ENCODE measurements at regions not wholly inside any gene's neighbourhood (a gene's known extent, or its start where the extent isn't known, plus 50 kb on each side); places are given as distances from the start of the nearest gene placed in this dataset.

DNA sequence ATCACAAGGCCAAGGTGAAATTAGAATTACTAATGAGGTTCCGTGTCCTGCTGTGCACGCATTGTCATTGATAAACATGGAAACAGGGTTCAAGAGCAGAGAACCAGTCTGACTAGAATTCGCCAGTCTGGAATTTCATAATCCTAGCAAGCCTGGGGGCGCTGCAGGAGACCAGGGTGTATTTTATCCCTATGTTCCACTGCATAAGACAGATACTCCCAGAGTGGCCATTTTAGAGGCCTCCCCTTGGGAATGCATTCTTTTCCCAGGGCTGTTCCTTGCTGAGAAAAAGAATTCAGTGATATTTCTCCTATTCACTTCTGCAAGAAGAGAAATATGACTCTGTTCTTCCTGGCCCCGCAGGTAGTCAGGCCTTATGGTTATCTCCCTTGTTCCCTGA, 1387.7 kb downstream of the MAT2B start:
- H3K36me3 Mint-ChIP-seq (ENCODE audit: low read depth) = no peaks in the 10 kb centered on the region
- 74 to 76% methylated on average over 5 of the region's 5 CpGs for WGBS, 2 experiments (ENCODE audit: insufficient coverage in 1 of 2, insufficient read length in 1 of 2)
- DNase-seq = peak; percentile 54

DNA sequence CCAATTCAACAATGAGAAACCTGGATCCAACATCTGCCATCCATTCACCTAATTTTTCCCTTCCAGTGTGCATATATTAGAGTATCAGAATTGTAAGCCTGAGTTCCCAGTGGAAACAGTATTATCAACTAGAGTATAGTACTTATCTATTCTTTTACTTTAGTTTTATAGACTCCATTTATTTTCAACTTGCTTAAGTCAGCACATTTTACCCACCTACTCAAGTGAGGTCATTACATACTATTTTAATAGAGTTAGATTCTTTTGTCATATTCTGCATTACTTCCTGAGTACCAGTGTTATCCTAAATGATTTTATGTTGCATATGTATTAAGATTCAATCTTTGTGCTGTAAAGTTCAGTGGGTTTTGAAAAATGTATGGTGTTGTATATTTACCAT, 1393.3 kb downstream of the MAT2B start:
- peaks cover under 1% of the 10 kb centered on the region for H3K9me3 ChIP-seq (ENCODE audit: control insufficient read depth, low read length)
- no peaks in the 10 kb centered on the region for H3K4me1 ChIP-seq (ENCODE audit: control insufficient read depth, insufficient read depth, low read length)
- H3K4me3 ChIP-seq (ENCODE audit: low read length) = no peak overlapping the region
- Mint-ChIP-seq H3K36me3 (ENCODE audit: low read depth) (no peaks in the 10 kb centered on the region), H3K27me3 (ENCODE audit: insufficient read depth) (no peaks in the 10 kb centered on the region), H3K4me1 (no peaks in the 10 kb centered on the region), H3K27ac (no peak overlapping the region), H3K4me3 (no peak overlapping the region), H3K9me3 (peaks cover 5% of the 10 kb centered on the region)
- H3K9ac ChIP-seq (ENCODE audit: extremely low read depth, low read length, poor library complexity, severe bottlenecking) = no peak overlapping the region
- TF ChIP-seq, protein P1, sequence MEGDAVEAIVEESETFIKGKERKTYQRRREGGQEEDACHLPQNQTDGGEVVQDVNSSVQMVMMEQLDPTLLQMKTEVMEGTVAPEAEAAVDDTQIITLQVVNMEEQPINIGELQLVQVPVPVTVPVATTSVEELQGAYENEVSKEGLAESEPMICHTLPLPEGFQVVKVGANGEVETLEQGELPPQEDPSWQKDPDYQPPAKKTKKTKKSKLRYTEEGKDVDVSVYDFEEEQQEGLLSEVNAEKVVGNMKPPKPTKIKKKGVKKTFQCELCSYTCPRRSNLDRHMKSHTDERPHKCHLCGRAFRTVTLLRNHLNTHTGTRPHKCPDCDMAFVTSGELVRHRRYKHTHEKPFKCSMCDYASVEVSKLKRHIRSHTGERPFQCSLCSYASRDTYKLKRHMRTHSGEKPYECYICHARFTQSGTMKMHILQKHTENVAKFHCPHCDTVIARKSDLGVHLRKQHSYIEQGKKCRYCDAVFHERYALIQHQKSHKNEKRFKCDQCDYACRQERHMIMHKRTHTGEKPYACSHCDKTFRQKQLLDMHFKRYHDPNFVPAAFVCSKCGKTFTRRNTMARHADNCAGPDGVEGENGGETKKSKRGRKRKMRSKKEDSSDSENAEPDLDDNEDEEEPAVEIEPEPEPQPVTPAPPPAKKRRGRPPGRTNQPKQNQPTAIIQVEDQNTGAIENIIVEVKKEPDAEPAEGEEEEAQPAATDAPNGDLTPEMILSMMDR (conservative IDR thresholded peaks at IDR 0.05) = no peak
- no peaks in the 10 kb centered on the region for H3K27me3 ChIP-seq (ENCODE audit: control insufficient read depth, insufficient read depth, low read length, poor library complexity, severe bottlenecking)
- no peak for DNase-seq
- H3K36me3 ChIP-seq (ENCODE audit: control insufficient read depth, insufficient read depth, low read length) = no peaks in the 10 kb centered on the region
- H3K27ac ChIP-seq (ENCODE audit: low read depth, low read length) = no peak overlapping the region

More for the DNA sequence above, 1387.7 kb downstream of the MAT2B start:
- H3K27me3 ChIP-seq (ENCODE audit: control insufficient read depth, insufficient read depth, low read length, poor library complexity, severe bottlenecking) = no peaks in the 10 kb centered on the region
- H3K4me3 Mint-ChIP-seq = no peak overlapping the region
- no peaks in the 10 kb centered on the region for H3K4me1 ChIP-seq (ENCODE audit: control insufficient read depth, insufficient read depth, low read length)
- TF ChIP-seq, protein P1 (conservative IDR thresholded peaks at IDR 0.05) = no peak
- H3K9me3 ChIP-seq (ENCODE audit: control insufficient read depth, low read length) = peaks cover 19% of the 10 kb centered on the region
- H3K4me3 ChIP-seq (ENCODE audit: low read length) = no peak overlapping the region
- no peak overlapping the region for H3K27ac Mint-ChIP-seq
- H3K27me3 Mint-ChIP-seq (ENCODE audit: insufficient read depth) = no peaks in the 10 kb centered on the region
- no peaks in the 10 kb centered on the region for H3K36me3 ChIP-seq (ENCODE audit: control insufficient read depth, insufficient read depth, low read length)
- H3K4me1 Mint-ChIP-seq = no peaks in the 10 kb centered on the region
- peaks cover 21% of the 10 kb centered on the region for H3K9me3 Mint-ChIP-seq
- no peak overlapping the region for H3K27ac ChIP-seq (ENCODE audit: low read depth, low read length)
- H3K9ac ChIP-seq (ENCODE audit: extremely low read depth, low read length, poor library complexity, severe bottlenecking) = no peak overlapping the region

DNA sequence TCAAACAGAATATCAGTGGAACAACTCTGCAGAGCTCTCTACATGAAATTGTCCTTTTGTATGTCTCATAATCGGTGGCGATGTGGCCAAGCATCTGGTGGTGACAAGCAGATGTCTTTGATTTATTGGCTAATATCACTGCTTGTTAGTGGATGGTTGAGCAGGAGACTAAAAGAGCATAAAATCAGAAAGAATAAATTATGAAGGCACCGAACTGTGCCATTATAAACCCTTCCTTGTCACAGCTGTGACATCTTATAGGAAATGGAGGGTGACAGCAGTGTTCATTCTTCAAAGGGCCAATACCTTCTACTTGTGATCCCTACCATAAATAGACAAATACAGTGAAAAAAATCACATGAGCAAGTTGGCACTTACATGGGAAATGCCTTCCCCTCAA, 1404.3 kb downstream of the MAT2B start:
- H3K36me3 ChIP-seq (ENCODE audit: control insufficient read depth, insufficient read depth, low read length) = no peaks in the 10 kb centered on the region
- Mint-ChIP-seq H3K4me1 (no peaks in the 10 kb centered on the region), H3K9me3 (no peaks in the 10 kb centered on the region), H3K27ac (no peak overlapping the region), H3K27me3 (ENCODE audit: insufficient read depth) (no peaks in the 10 kb centered on the region), H3K4me3 (no peak overlapping the region), H3K36me3 (ENCODE audit: low read depth) (no peaks in the 10 kb centered on the region)
- no peak overlapping the region for H3K27ac ChIP-seq (ENCODE audit: low read depth, low read length)
- H3K4me1 ChIP-seq (ENCODE audit: control insufficient read depth, insufficient read depth, low read length) = no peaks in the 10 kb centered on the region
- 90 to 94% methylated on average over 2 to 3 of the region's 3 CpGs for WGBS, 2 experiments (ENCODE audit: insufficient coverage in 1 of 2, insufficient read length in 1 of 2)
- no peak overlapping the region for H3K9ac ChIP-seq (ENCODE audit: extremely low read depth, low read length, poor library complexity, severe bottlenecking)
- H3K9me3 ChIP-seq (ENCODE audit: control insufficient read depth, low read length) = no peaks in the 10 kb centered on the region
- no peak overlapping the region for H3K4me3 ChIP-seq (ENCODE audit: low read length)
- TF ChIP-seq, protein P1 (conservative IDR thresholded peaks at IDR 0.05) = no peak
- no peaks in the 10 kb centered on the region for H3K27me3 ChIP-seq (ENCODE audit: control insufficient read depth, insufficient read depth, low read length, poor library complexity, severe bottlenecking)
- no peak for DNase-seq

Measured in endodermal cell (in vitro differentiated cells).